HepG2 (cell line): ENCODE measurements at regions not wholly inside any gene's neighbourhood (a gene's known extent, or its start where the extent isn't known, plus 50 kb on each side); places are given as distances from the start of the nearest gene placed in this dataset.

ENCODE experiments used
- ATAC-seq: fragments of 200-7000 bp; cut with Tn5 transposase; 3 replicates; pipeline ENCODE4 v1.9.1; 2020; ENCODE audit warnings: mild to moderate bottlenecking, moderate library complexity
- BruUV-seq: library from RNA; stranded (reverse); fragments of 400-500 nt; replicated peaks from 2 replicates; lab custom pipeline; 2021; lab: Mats Ljungman, UMichigan
- CTCF ChIA-PET: fragments of 300-600 bp; formaldehyde crosslinking; extraction: SDS; loops from one replicate; lab custom pipeline; 2021; ENCODE audit warnings: low total read pairs, inconsistent platforms, low intra/inter-chr PET ratio; lab: Yijun Ruan, JAX
- POLR2A ChIA-PET: fragments of 350-600 bp; sonication (Branson Sonifier 250); formaldehyde crosslinking; loops from one replicate; lab custom pipeline; 2020; ENCODE audit warnings: antibody characterized with exemption, inconsistent platforms; lab: Yijun Ruan, JAX
- DNase-seq: peaks from one replicate; pipeline ENCODE4 v3.0.0-alpha.2; 2015; ENCODE audit warnings: low spot score
- FAIRE-seq: peaks from 3 replicates; lab custom pipeline; 2011; peaks lifted over from hg19 to GRCh38; lab: Jason Lieb, UNC
- H2AFZ ChIP-seq: one replicate; pipeline ENCODE4 v1.6.1; 2011; ENCODE audit warnings: low read length, inconsistent platforms
- H3K27ac ChIP-seq: fragments of 300-600 bp; 3 replicates; pipeline ENCODE4 v1.8.0; 2011; ENCODE audit warnings: mixed run types, mild to moderate bottlenecking, mixed read lengths, low read length, inconsistent platforms; ENCODE audit not compliant: insufficient read depth; ENCODE audit errors: extremely low read length
- H3K27me3 ChIP-seq, 2 experiments: fragments of 200-600 bp in 1 of 2; 2 replicates in 1 of 2; 3 replicates in 1 of 2; pipeline versions ENCODE4 v1.6.0 to v1.8.0; 2011; ENCODE audit warnings: low read length in 2 of 2, mild to moderate bottlenecking in 2 of 2, moderate library complexity in 2 of 2, inconsistent platforms in 1 of 2; ENCODE audit not compliant: insufficient read depth in 2 of 2, control insufficient read depth in 1 of 2
- H3K36me3 ChIP-seq, 2 experiments: fragments of 200-600 bp in 1 of 2; replicated peaks in 1 of 2; 2 replicates in 1 of 2; 3 replicates in 1 of 2; pipeline versions ENCODE4 v1.5.1 to v1.8.0; 2011; ENCODE audit warnings: low read length in 2 of 2, inconsistent platforms in 1 of 2; ENCODE audit not compliant: insufficient read depth in 2 of 2, control insufficient read depth in 1 of 2
- H3K4me1 ChIP-seq: 2 replicates; pipeline ENCODE4 v1.5.1; 2012; ENCODE audit warnings: low read length, inconsistent platforms; ENCODE audit not compliant: insufficient read depth
- H3K4me2 ChIP-seq: 2 replicates; pipeline ENCODE4 v1.6.0; 2011; ENCODE audit warnings: low read depth, low read length, inconsistent platforms
- H3K4me3 ChIP-seq, 3 experiments: fragments of 200-600 bp in 1 of 3; sonication (generic), shearing (Covaris generic) in 1 of 3; replicated peaks in 1 of 3; 2 replicates each; pipeline ENCODE4 v1.5.1; 2011 to 2016; ENCODE audit warnings: low read length in 3 of 3, inconsistent platforms in 2 of 3, low read depth in 2 of 3, mild to moderate bottlenecking in 2 of 3, control low read depth in 1 of 3, mixed read lengths in 1 of 3; ENCODE audit not compliant: insufficient read depth in 1 of 3
- H3K79me2 ChIP-seq: one replicate; pipeline ENCODE4 v1.6.1; 2011; ENCODE audit warnings: low read length, inconsistent platforms; ENCODE audit not compliant: insufficient read depth
- H3K9ac ChIP-seq: 2 replicates; pipeline ENCODE4 v1.6.0; 2011; ENCODE audit warnings: mild to moderate bottlenecking, low read depth, low read length, inconsistent platforms; ENCODE audit not compliant: insufficient read depth
- H3K9me3 ChIP-seq: 2 replicates; pipeline ENCODE4 v1.5.1; 2012; ENCODE audit warnings: mild to moderate bottlenecking, low read length
- H4K20me1 ChIP-seq: 2 replicates; pipeline ENCODE4 v1.6.0; 2011; ENCODE audit warnings: inconsistent platforms, mild to moderate bottlenecking, low read length, moderate library complexity; ENCODE audit not compliant: insufficient read depth
- ELF1 ChIP-seq: sonication (generic); formaldehyde crosslinking; IDR thresholded peaks from 2 replicates; pipeline ENCODE4 v1.4.0; 2020; ENCODE audit warnings: missing genetic modification reagents
- ELF4 ChIP-seq: sonication (generic); formaldehyde crosslinking; IDR thresholded peaks from 2 replicates; pipeline ENCODE4 v1.5.0; 2020; ENCODE audit warnings: missing genetic modification reagents, mild to moderate bottlenecking, moderate library complexity, borderline replicate concordance
- FOXA1 ChIP-seq, 2 experiments: fragments of 450-650 bp in 1 of 2; sonication (generic) in 1 of 2; formaldehyde crosslinking in 1 of 2; IDR thresholded peaks; 2 replicates each; pipeline versions ENCODE4 v1.4.0 to v1.6.1; 2016 to 2020; ENCODE audit warnings: missing genetic modification reagents in 1 of 2
- FOXC1 ChIP-seq: sonication (generic); formaldehyde crosslinking; IDR thresholded peaks from 2 replicates; pipeline ENCODE4 v1.8.0; 2022; ENCODE audit warnings: mild to moderate bottlenecking, missing genetic modification reagents, borderline replicate concordance
- FOXO1 ChIP-seq: sonication (generic); formaldehyde crosslinking; IDR thresholded peaks from 2 replicates; pipeline ENCODE4 v1.4.0; 2020; ENCODE audit warnings: missing genetic modification reagents
- HDAC6 ChIP-seq: fragments of 200-600 bp; sonication (generic); IDR thresholded peaks from 2 replicates; pipeline ENCODE4 v1.7.0; 2017; ENCODE audit warnings: mild to moderate bottlenecking, antibody characterized with exemption, low read length, low read depth
- JUND ChIP-seq: sonication (generic); formaldehyde crosslinking; IDR thresholded peaks from 2 replicates; pipeline ENCODE4 v1.8.0; 2022; ENCODE audit warnings: mild to moderate bottlenecking, missing genetic modification reagents
- KLF16 ChIP-seq, 2 experiments: sonication (generic) in 1 of 2; formaldehyde crosslinking in 1 of 2; IDR thresholded peaks; 2 replicates each; pipeline versions ENCODE4 v1.6.1 to v1.8.0; 2016 to 2023; ENCODE audit warnings: missing genetic modification reagents in 2 of 2, missing compliant biosample characterization in 1 of 2
- RFXANK ChIP-seq: IDR thresholded peaks from 2 replicates; pipeline ENCODE4 v1.6.1; 2016
- ZMYM4 ChIP-seq: sonication (generic); formaldehyde crosslinking; IDR thresholded peaks from 2 replicates; pipeline ENCODE4 v1.8.1; 2023; ENCODE audit warnings: mild to moderate bottlenecking, missing genetic modification reagents
- ZNF121 ChIP-seq: sonication (generic); formaldehyde crosslinking; IDR thresholded peaks from 2 replicates; pipeline ENCODE4 v1.5.0; 2020; ENCODE audit warnings: mild to moderate bottlenecking, missing genetic modification reagents
- ZNF124 ChIP-seq: sonication (generic); formaldehyde crosslinking; IDR thresholded peaks from 2 replicates; pipeline ENCODE4 v1.4.0; 2020; ENCODE audit warnings: missing genetic modification reagents
- ZNF30 ChIP-seq: sonication (generic); formaldehyde crosslinking; IDR thresholded peaks from 2 replicates; pipeline ENCODE4 v1.5.0; 2020; ENCODE audit warnings: mild to moderate bottlenecking, missing genetic modification reagents
- ZNF432 ChIP-seq: sonication (generic); formaldehyde crosslinking; IDR thresholded peaks from 2 replicates; pipeline ENCODE4 v1.5.0; 2020; ENCODE audit warnings: missing genetic modification reagents, mild to moderate bottlenecking, borderline replicate concordance
- ZNF543 ChIP-seq: sonication (generic); formaldehyde crosslinking; IDR thresholded peaks from 2 replicates; pipeline ENCODE4 v1.4.0; 2020; ENCODE audit warnings: mild to moderate bottlenecking, missing genetic modification reagents
- WGBS: methylation state at CpG from one replicate; pipeline ENCODE4 v1.1.6; 2017; ENCODE audit warnings: low lambda C conversion rate; 5-methylcytosine and 5-hydroxymethylcytosine counted together
- in situ Hi-C: cut with HindIII; loops from 2 replicates; pipeline ENCODE4 v1.10.0; 2017; ENCODE audit warnings: low pct_unique_long_range_greater_than_20kb; ENCODE audit not compliant: extremely low pct_ligation_motif_present
- intact Hi-C: fragments of 100-400 bp; cut with micrococcal nuclease; formaldehyde crosslinking; loops from one replicate; pipeline ENCODE4 v1.10.0; 2022; ENCODE audit not compliant: unreplicated experiment
- TF ChIP-seq, protein P1 (sequence below): sonication (generic); formaldehyde crosslinking; IDR thresholded peaks from 2 replicates; pipeline ENCODE4 v1.8.1; 2023; ENCODE audit warnings: mild to moderate bottlenecking, missing genetic modification reagents
- TF ChIP-seq, protein P2 (sequence below): sonication (generic); formaldehyde crosslinking; IDR thresholded peaks from 2 replicates; pipeline ENCODE4 v1.4.0; 2020; ENCODE audit warnings: low read depth, mild to moderate bottlenecking, missing genetic modification reagents

DNA sequence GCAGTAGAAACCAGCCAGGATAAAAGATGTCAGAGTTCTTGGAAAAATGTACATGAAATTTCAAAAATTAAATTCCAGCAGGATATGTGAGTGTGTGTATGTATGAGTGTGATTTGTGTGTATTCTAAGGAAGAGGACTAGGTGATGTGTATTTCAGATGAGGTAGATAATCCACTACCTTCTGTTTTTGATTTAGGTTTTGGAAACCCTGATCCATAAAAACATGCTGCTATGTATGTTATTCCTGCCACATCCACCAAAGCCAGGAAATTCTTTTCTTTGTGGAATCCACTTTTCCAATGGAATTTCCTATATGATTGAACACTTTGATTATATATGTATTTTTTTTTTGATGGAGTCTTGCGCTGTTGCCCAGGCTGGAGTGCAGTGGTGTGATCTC, 276.9 kb downstream of the UQCRFS1 start (continued):
- TF ChIP-seq ZNF543 (CRISPR knock-in tag) (no peak), ZNF30 (no peak), RFXANK (CRISPR knock-in tag) (no peak), ELF4 (CRISPR knock-in tag) (no peak)

DNA sequence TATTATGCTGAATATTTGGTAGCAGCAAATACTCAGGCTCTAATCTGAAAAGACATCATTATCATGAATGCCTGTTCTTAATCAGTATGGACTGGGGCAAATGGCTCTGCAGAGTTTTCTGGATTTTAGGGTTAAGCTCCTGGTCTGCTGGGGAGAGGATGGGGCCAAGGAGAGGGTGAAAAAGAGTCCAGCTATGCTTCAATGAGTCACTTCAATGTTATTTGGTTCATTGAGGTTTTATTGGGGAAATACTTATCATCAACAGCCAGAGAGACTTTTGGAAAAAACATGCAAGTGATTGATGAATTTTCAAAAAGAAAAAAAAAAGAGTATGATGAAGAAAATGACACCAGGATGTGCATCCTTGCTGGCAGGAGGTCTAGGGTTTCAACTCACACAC, 278.3 kb downstream of the UQCRFS1 start:
- ATAC-seq, result no peak
- Histone ChIP-seq H3K79me2 (no peaks in the 10 kb centered on the region), H3K4me1 (no peaks in the 10 kb centered on the region), H2AFZ (no peak overlapping the region), H3K36me3 (no peaks in the 10 kb centered on the region), H3K4me3 (no peak overlapping the region), H3K9ac (no peak overlapping the region), H3K27me3 (no peaks in the 10 kb centered on the region), H3K4me2 (no peak overlapping the region), H3K27ac (no peak overlapping the region), H3K9me3 (peaks cover 32% of the 10 kb centered on the region), H4K20me1 (no peaks in the 10 kb centered on the region)
- ChIA-PET CTCF (no interaction called here), POLR2A (no interaction called here)
- BruUV-seq, result no TSS peak
- in situ Hi-C loops (no loop called here), intact Hi-C loops (no loop called here)
- no peak for DNase-seq
- FAIRE-seq, result no peak
- TF ChIP-seq FOXO1, result no peak

DNA sequence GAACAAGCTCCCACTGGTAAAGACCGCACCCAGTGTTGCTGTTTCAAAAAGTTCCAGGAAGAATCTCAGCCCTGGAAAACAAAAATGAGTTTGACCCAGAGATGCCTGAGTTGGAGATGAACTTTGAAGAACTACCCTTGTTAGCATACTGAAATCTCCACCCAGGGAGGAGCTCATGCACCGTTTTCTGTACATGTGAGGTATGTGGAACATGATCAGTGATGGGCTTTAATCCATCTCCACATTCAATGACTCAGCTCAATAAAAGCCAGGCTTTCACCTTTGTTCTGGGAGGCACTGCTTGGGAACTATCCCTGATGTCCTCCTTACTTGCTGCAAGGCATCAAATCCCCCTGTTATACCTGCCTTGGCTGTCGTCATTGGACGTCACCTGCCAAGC, 279.9 kb downstream of the UQCRFS1 start:
- Histone ChIP-seq H2AFZ (no peak overlapping the region), H3K36me3 (no peaks in the 10 kb centered on the region), H3K4me3 (no peak overlapping the region), H3K79me2 (no peaks in the 10 kb centered on the region), H3K4me1 (no peaks in the 10 kb centered on the region), H4K20me1 (no peaks in the 10 kb centered on the region), H3K4me2 (no peak overlapping the region), H3K27me3 (no peaks in the 10 kb centered on the region), H3K9me3 (peaks cover 32% of the 10 kb centered on the region), H3K9ac (no peak overlapping the region), H3K27ac (no peak overlapping the region)
- 6% methylated on average over 4 of the region's 4 CpGs for WGBS
- no TSS peak for BruUV-seq
- ATAC-seq (no peak), FAIRE-seq (no peak), DNase-seq (no peak)
- ChIA-PET CTCF (no interaction called here), POLR2A (no interaction called here)
- in situ Hi-C loops, result no loop called here
- intact Hi-C loops, result no loop called here
- TF ChIP-seq ZNF121 (CRISPR knock-in tag) (no peak), ZNF432 (no peak), FOXA1 (IDR thresholded peaks at IDR 0.05) (no peak), FOXA1 (CRISPR knock-in tag; IDR thresholded peaks at IDR 0.05) (no peak), JUND (CRISPR knock-in tag) (no peak), ZMYM4 (no peak), KLF16 (CRISPR knock-in tag; IDR thresholded peaks at IDR 0.05) (no peak), FOXC1 (CRISPR knock-in tag) (no peak), ZNF124 (CRISPR knock-in tag) (no peak), ELF1 (CRISPR knock-in tag) (no peak), HDAC6 (no peak)
- TF ChIP-seq, protein P1, sequence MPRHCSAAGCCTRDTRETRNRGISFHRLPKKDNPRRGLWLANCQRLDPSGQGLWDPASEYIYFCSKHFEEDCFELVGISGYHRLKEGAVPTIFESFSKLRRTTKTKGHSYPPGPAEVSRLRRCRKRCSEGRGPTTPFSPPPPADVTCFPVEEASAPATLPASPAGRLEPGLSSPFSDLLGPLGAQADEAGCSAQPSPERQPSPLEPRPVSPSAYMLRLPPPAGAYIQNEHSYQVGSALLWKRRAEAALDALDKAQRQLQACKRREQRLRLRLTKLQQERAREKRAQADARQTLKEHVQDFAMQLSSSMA (CRISPR knock-in tag), result no peak
- TF ChIP-seq, protein P2, sequence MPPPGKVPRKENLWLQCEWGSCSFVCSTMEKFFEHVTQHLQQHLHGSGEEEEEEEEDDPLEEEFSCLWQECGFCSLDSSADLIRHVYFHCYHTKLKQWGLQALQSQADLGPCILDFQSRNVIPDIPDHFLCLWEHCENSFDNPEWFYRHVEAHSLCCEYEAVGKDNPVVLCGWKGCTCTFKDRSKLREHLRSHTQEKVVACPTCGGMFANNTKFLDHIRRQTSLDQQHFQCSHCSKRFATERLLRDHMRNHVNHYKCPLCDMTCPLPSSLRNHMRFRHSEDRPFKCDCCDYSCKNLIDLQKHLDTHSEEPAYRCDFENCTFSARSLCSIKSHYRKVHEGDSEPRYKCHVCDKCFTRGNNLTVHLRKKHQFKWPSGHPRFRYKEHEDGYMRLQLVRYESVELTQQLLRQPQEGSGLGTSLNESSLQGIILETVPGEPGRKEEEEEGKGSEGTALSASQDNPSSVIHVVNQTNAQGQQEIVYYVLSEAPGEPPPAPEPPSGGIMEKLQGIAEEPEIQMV (CRISPR knock-in tag), result no peak
- TF ChIP-seq, all 625 proteins: peak for 0
